CD4-positive, alpha-beta T cell (primary cell): ENCODE measurements at regions not wholly inside any gene's neighbourhood (a gene's known extent, or its start where the extent isn't known, plus 50 kb on each side); places are given as distances from the start of the nearest gene placed in this dataset.

Experiments
- ATAC-seq: fragments of 200-7000 bp; cut with Tn5 transposase; one replicate; pipeline ENCODE4 v1.10.0; 2022; ENCODE audit warnings: mild to moderate bottlenecking; ENCODE audit not compliant: poor library complexity
- CTCF ChIA-PET: fragments of 350-600 bp; sonication (Branson Sonifier 250); formaldehyde crosslinking; loops from one replicate; lab custom pipeline; 2021; ENCODE audit warnings: antibody characterized with exemption, inconsistent platforms; lab: Charles Lee
- POLR2A ChIA-PET: fragments of 350-600 bp; sonication (Branson Sonifier 250); formaldehyde crosslinking; loops from one replicate; lab custom pipeline; 2021; ENCODE audit warnings: antibody characterized with exemption, inconsistent platforms; lab: Charles Lee
- DNase-seq, 14 experiments: peaks; one replicate each; pipeline ENCODE4 v3.0.0-alpha.2; 2013 to 2020; ENCODE audit warnings: mixed read lengths in 2 of 14
- H3K27ac ChIP-seq, 2 donors: one replicate each; pipeline versions ENCODE4 v1.5.1 to v1.7.0; 2013; ENCODE audit warnings: low read length in 2 of 2, low read depth in 1 of 2, mild to moderate bottlenecking in 1 of 2
- H3K27me3 ChIP-seq, 2 experiments: 1 replicate in 1 of 2; 2 replicates in 1 of 2; pipeline versions ENCODE4 v1.6.1 to v1.7.0; 2013; ENCODE audit warnings: low read length in 2 of 2, control low read depth in 1 of 2, mild to moderate bottlenecking in 1 of 2, moderate library complexity in 1 of 2; ENCODE audit not compliant: insufficient read depth in 2 of 2, control insufficient read depth in 1 of 2
- H3K36me3 ChIP-seq: one replicate; pipeline ENCODE4 v1.6.1; 2013; ENCODE audit warnings: low read length, control low read depth; ENCODE audit not compliant: insufficient read depth
- H3K4me1 ChIP-seq: one replicate; pipeline ENCODE4 v1.6.1; 2013; ENCODE audit warnings: low read length, control low read depth; ENCODE audit not compliant: insufficient read depth
- H3K4me3 ChIP-seq: one replicate; pipeline ENCODE4 v1.5.1; 2013; ENCODE audit warnings: mild to moderate bottlenecking, low read length, moderate library complexity
- H3K9me3 ChIP-seq, 2 experiments: 1 replicate in 1 of 2; 2 replicates in 1 of 2; pipeline versions ENCODE4 v1.6.1 to v1.7.0; 2013; ENCODE audit warnings: low read length in 2 of 2, mild to moderate bottlenecking in 2 of 2, control low read depth in 1 of 2, moderate library complexity in 1 of 2; ENCODE audit not compliant: control insufficient read depth in 1 of 2, insufficient read depth in 1 of 2
- H3K27ac Mint-ChIP-seq: one replicate; pipeline ENCODE4 v1.8.0; 2020; ENCODE audit warnings: mixed read lengths
- H3K27me3 Mint-ChIP-seq: one replicate; pipeline ENCODE4 v1.8.0; 2021; ENCODE audit warnings: mixed read lengths
- H3K36me3 Mint-ChIP-seq: one replicate; pipeline ENCODE4 v1.8.0; 2021; ENCODE audit warnings: low read depth, mixed read lengths
- H3K4me1 Mint-ChIP-seq: one replicate; pipeline ENCODE4 v1.8.0; 2021; ENCODE audit warnings: low read depth, mixed read lengths
- H3K4me3 Mint-ChIP-seq: one replicate; pipeline ENCODE4 v1.8.0; 2020; ENCODE audit warnings: mild to moderate bottlenecking, mixed read lengths
- H3K9me3 Mint-ChIP-seq: one replicate; pipeline ENCODE4 v1.8.0; 2020; ENCODE audit warnings: mixed read lengths
- intact Hi-C, 2 experiments: fragments of 100-400 bp; cut with DNase I in 1 of 2; cut with micrococcal nuclease in 1 of 2; formaldehyde crosslinking; loops; one replicate each; pipeline versions ENCODE4 v1.15.1 to v1.9.0; 2023 to 2025; cut with DNase I, micrococcal nuclease
- TF ChIP-seq, protein P1 (sequence below): fragments of 200-600 bp; IDR thresholded peaks from one replicate; pipeline ENCODE4 v1.8.0; 2022; ENCODE audit warnings: antibody characterized with exemption, mild to moderate bottlenecking

DNA sequence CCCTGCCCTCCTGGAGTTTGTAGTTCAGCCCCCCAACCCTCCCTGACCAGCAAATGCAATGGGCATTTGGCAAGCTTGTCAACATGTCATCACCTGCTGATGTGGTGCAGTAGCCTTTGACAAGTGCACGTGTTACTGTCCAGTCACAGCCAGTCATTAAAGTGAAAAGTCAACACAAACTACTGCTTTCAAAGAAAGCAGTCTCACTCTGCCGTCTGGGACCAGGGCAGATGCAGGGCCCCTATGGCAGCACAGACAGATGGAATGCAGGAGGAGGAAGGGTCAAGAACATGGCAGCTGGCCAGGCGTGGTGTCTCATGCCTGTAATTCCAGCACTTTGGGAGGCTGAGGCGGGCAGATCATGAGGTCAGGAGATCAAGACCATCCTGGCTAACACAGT, 222.4 kb upstream of the OSR1 start:
- Histone ChIP-seq H3K4me1 (no peaks in the 10 kb centered on the region), H3K4me3 (no peak overlapping the region), H3K9me3 (peaks cover 0 to 3% of the 10 kb centered on the region in 2 experiments), H3K36me3 (no peaks in the 10 kb centered on the region), H3K27me3 (peaks cover 2 to 9% of the 10 kb centered on the region in 2 experiments), H3K27ac (no peak overlapping the region)
- no peaks in the 10 kb centered on the region for H3K9me3 Mint-ChIP-seq
- POLR2A ChIA-PET = no interaction called here
- intact Hi-C loops = no loop called here
- H3K4me3 Mint-ChIP-seq = no peak overlapping the region
- CTCF ChIA-PET = no interaction called here
- H3K36me3 Mint-ChIP-seq = no peaks in the 10 kb centered on the region
- no peak for ATAC-seq
- H3K4me1 Mint-ChIP-seq = no peaks in the 10 kb centered on the region
- H3K27me3 Mint-ChIP-seq = peaks cover 27% of the 10 kb centered on the region
- no peak for DNase-seq
- no peak overlapping the region for H3K27ac Mint-ChIP-seq
- TF ChIP-seq, protein P1, sequence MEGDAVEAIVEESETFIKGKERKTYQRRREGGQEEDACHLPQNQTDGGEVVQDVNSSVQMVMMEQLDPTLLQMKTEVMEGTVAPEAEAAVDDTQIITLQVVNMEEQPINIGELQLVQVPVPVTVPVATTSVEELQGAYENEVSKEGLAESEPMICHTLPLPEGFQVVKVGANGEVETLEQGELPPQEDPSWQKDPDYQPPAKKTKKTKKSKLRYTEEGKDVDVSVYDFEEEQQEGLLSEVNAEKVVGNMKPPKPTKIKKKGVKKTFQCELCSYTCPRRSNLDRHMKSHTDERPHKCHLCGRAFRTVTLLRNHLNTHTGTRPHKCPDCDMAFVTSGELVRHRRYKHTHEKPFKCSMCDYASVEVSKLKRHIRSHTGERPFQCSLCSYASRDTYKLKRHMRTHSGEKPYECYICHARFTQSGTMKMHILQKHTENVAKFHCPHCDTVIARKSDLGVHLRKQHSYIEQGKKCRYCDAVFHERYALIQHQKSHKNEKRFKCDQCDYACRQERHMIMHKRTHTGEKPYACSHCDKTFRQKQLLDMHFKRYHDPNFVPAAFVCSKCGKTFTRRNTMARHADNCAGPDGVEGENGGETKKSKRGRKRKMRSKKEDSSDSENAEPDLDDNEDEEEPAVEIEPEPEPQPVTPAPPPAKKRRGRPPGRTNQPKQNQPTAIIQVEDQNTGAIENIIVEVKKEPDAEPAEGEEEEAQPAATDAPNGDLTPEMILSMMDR = no peak

- Histone ChIP-seq H3K9me3 (peaks cover 0 to 3% of the 10 kb centered on the region in 2 experiments), H3K4me1 (no peaks in the 10 kb centered on the region), H3K4me3 (no peak overlapping the region), H3K27me3 (peaks cover 2 to 9% of the 10 kb centered on the region in 2 experiments), H3K36me3 (no peaks in the 10 kb centered on the region), H3K27ac (no peak overlapping the region)
- ATAC-seq (no peak), DNase-seq (no peak)
- Mint-ChIP-seq H3K27ac (no peak overlapping the region), H3K36me3 (no peaks in the 10 kb centered on the region), H3K27me3 (peaks cover 28% of the 10 kb centered on the region), H3K4me1 (no peaks in the 10 kb centered on the region), H3K4me3 (no peak overlapping the region), H3K9me3 (no peaks in the 10 kb centered on the region)
- POLR2A ChIA-PET = no interaction called here
- CTCF ChIA-PET = no interaction called here
- TF ChIP-seq, protein P1 = no peak
- intact Hi-C loops = no loop called here
These were observed 221.8 kb upstream of the OSR1 start for GRCh38 chr2:19580264-19580663.

DNA sequence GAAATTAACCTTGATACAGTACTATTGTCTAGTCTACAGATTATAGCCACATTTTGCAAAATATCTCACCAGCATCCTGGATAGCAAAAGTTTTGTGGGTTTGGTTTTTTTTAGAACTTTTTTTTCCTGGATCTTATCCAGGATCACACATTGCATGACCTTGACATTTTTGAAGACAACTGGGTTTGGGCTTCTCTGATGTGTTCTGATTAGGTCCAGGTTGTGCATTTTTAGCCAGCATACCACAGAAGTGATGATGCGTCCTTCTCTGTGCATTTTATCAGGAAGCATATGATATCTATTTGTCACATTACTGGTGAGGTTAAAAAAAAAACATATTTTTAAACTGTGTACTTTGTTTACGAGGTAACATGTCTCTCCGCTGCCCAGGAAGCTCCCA, 221.0 kb upstream of the OSR1 start:
- no peak overlapping the region for H3K4me3 Mint-ChIP-seq
- Histone ChIP-seq H3K4me1 (no peaks in the 10 kb centered on the region), H3K27me3 (peaks cover 6 to 9% of the 10 kb centered on the region in 2 experiments), H3K9me3 (peaks cover 0 to 3% of the 10 kb centered on the region in 2 experiments), H3K36me3 (no peaks in the 10 kb centered on the region), H3K27ac (no peak overlapping the region), H3K4me3 (no peak overlapping the region)
- TF ChIP-seq, protein P1 = no peak
- no peaks in the 10 kb centered on the region for H3K36me3 Mint-ChIP-seq
- H3K27me3 Mint-ChIP-seq = peaks cover 32% of the 10 kb centered on the region
- intact Hi-C loops = no loop called here
- H3K9me3 Mint-ChIP-seq = no peaks in the 10 kb centered on the region
- no peak for DNase-seq
- H3K4me1 Mint-ChIP-seq = no peaks in the 10 kb centered on the region
- no peak for ATAC-seq
- H3K27ac Mint-ChIP-seq = no peak overlapping the region
- ChIA-PET POLR2A (no interaction called here), CTCF (no interaction called here)
